HG02588 (cell line): ENCODE measurements at regions not wholly inside any gene's neighbourhood (a gene's known extent, or its start where the extent isn't known, plus 50 kb on each side); places are given as distances from the start of the nearest gene placed in this dataset.
"Not testable (repeated sequence)": the region's sequence is repeated elsewhere in the genome, so short reads cannot be mapped to it uniquely, and the experiment has no call there.

Experiments
- ATAC-seq: cut with Tn5 transposase; IDR thresholded peaks from one replicate; pipeline ENCODE4 v1.9.1; 2021; ENCODE audit warnings: mild to moderate bottlenecking, moderate library complexity; ENCODE audit not compliant: unreplicated experiment

DNA sequence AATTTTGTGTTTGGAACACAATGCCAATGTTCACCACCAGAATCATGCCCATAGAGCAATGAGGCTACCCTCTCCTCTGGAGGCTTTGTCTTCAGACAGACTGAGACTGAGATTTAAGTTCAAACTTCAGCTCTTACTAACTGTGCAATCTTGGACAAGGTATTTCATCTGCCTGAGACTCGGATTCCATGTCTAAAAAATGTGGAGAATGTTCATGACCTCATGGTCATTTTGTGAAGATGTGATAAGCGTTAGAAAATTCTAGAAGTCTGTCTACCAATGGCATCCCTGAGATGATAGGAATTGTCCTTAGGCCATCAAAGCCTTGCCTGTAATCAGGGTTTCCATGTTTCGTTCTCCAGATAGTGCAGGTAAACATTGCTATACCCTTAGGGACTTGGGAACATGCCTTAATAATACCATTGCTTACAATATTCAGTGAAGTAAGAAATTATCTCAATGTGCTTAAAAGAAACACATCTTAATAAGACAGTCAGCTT is 388.2 kb upstream of the MAF start:
- no peak for ATAC-seq

DNA sequence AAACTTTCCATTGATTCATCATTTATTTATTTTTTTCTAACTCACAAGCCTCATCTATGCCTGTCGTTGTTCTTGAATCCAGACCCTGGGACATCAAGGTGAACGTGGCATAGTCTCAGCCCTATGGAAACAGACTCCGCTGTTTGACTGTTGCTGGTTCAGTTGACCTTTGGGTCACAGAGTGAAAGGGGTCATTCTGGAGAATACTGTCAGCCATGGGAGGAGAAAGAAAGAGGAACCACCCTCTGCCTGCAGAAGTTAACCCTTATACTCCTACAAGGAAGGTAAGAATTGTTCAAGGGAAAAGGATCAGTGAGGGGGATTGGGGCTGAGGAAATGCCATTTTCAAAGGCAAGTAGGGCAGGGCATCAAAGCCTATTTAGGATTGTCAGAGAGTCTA is 387.6 kb upstream of the MAF start:
- ATAC-seq = no peak

DNA sequence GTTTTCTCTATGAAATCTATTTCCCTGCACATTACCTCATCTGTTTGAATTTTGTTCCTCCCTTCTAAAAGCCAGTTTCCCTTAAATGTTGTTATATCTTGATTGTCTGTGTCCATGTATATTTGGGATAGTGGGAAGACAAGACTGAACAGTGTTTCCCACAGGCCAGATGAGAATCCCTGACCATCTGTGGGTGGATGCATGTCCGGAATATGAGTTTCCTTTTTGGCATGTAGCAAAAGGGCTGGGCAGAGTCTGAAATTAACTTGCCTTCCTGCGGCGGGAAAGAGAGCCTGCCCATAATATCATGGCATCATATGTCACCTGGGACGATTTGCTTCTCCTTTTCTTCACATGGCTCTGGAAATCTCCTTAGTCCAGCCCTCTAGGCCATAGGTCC is 385.8 kb upstream of the MAF start:
- no peak for ATAC-seq

DNA sequence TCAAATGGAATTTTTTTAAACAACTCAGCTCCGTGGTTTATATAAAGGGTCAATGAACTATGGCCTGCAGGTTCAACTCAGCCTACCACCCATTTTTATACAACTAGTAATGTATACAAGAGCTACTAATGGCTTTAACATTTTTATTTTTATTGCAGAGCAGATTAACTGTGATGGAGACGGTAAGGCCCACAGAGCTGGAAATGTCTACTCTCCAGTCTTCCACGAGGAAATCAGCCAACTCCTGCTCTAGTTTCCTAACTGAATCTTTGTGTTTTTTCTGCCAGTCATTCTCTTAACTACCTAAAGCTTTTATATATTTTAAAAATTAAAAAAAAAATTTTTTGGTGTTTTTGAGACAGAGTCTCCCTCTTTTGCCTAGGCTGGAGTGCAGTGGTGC is 385.1 kb upstream of the MAF start:
- ATAC-seq = no peak

DNA sequence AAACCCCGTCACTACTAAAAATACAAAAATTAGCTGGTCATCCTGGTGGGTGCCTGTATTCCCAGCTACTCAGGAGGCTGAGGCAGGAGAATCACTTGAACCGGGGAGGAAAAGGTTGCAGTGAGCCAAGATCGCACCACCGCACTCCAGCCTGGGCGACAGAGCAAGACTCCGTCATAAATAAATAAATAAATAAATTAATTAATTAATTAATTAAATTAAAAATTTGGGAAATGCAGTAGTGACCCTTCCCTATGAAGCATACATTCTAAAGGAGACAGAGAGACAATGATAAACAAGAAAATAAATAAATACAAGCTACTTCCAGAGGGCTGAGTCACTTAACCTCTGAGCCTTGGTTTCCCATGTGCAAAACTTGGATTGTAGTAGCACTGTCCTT is 383.6 kb upstream of the MAF start:
- ATAC-seq = not testable (repeated sequence)

DNA sequence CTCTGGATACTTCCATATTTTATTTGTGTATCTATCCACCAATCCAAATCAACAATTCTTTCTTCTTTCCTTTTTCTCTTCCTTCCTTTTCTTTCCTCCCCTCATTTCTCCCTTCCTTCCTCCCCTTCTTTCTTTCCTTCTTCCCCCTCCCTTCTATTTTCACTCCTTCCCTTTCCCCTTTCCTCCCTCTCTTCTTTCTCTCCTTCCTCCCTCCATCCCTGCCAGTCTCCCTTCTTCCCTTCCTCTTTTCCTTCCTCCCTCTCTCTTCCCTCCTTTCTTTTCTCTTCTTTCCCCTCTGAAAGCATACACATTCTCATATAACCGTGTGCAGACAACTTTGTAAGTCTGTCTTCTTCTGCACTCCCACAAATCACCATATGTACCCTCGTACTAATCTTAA is 382.3 kb upstream of the MAF start:
- ATAC-seq = no peak

DNA sequence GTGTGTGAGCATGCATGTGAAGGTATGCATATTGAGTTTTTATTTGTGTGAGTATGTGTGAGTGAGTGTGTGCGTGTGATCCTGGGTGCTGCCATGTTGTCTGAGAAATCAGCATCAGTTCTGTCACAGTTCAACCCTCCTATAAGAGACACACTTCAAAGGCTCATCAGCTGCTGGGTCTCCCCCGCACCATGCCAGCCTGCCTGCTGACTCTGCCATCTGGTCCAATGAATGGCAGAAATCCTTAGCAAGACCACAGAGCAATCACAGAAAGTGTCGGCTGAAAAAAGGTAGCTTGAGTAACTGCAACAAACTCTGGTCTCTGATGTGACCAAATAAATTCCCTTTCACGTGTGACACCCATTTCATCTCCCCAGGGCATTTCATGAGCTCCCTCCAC is 381.8 kb upstream of the MAF start:
- no peak for ATAC-seq

DNA sequence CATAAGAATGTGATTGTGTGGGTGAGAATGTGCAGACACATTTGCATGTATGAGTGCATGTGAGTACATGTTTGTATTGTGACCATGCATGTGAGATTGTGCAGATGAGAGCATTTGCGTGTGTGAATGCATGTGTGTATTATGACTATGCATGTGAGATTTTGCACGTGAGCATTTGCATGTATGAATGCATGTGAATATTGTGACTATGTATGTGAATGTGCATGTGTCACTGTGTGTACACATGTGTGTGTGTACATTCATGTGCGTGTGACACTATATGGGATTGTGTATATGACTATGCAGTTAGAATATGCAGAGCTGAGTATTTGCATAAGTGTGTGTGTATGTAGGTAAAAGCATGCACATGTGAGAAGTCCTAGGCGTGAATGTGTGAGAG is 381.3 kb upstream of the MAF start:
- no peak for ATAC-seq

DNA sequence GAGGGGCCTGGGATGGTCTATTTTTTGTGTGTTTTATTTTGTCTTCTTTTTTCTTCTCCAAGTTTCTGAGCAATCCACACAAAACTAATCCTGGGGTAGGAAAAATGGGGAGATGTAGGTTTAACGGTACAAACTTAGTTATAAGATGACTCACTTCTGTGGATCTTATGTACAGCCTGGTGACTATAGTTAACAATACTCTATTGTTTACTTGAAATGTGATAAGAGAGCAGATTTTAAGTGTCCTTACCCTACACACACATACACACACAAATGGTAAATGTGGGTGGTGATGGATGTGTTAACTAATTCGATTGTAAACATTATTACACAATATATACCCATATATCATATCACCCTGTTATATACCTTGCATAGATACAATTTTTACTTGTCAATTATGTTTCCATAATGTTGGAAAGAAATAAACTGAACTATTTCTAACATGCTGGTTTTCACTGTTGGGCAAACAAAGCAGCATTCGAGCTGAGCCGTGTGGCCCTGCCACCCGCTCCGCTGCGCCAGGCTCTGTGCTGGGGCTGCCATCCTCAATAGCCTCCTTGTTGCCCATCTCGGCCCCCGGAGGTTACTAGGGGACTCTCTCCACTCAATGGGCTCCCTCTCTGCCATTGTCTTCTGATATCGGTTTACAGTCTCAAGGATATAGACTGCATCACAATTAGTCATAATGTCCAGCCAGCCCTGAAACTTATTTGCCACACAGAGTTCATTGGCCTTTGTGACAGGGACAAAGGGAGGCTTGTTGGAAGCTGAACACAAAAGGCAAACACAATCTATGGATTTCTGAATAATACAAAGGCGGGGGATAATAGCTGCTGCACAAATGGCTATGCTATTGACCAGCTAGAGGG is 380.3 kb upstream of the MAF start:
- ATAC-seq = no peak

DNA sequence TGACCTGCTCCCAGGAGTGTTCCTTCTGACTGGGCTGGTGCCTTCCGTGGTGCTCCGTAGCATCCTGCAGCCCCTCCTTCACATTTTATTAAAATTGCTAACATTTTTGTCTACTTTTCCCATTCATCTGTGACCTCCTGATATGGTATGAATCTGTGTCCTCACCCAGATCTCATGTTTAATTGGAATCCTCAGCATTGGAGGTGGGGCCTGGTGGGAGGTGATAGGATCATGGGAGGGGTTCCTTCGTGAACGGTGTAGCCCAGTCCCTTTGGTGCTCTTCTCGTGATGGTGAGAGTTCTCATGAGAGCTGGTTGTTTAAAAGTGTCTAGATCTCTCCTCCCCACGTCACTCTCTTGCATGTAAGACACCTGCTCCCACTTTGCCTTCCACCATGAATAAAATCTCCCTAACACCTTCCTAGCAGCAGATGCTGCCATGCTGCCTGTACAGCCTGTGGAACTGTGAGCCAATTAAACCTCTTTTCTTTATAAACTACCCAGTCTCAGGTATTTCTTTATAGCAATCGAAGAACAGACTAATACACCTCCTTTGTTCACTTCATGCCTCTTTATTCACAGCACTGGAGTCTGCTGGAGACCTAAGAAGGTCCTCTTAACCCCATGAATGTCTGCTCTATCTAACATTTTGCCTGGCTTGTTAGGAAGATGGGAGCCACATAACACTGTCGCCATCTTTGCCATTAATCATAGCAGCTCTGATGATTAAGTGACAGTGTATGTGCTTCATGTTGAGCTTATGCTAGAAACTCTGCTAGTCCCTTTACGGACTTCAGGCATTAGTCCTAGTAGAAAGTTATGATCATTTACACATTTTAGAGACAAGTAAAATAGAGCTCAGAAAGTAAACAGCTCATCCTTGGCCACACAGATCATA is 377.7 kb upstream of the MAF start:
- ATAC-seq = no peak

DNA sequence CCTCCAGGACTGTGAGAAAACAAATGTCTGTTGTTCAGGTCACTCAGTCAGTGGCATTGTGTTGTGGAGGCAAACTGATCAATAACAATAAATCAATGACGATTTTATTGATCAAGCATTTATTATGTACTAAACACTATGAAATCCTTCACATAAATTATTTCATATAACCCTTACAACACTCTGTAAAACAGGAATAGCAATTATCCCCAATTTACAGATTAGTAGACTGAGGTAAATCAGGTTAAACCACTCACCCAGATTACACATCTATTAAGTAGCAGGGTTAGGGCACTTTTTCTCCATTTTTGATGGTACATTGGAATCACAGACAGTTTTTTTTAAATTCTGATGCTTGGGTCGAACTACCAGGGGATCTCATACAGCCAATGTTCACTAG is 372.8 kb upstream of the MAF start:
- ATAC-seq = no peak

DNA sequence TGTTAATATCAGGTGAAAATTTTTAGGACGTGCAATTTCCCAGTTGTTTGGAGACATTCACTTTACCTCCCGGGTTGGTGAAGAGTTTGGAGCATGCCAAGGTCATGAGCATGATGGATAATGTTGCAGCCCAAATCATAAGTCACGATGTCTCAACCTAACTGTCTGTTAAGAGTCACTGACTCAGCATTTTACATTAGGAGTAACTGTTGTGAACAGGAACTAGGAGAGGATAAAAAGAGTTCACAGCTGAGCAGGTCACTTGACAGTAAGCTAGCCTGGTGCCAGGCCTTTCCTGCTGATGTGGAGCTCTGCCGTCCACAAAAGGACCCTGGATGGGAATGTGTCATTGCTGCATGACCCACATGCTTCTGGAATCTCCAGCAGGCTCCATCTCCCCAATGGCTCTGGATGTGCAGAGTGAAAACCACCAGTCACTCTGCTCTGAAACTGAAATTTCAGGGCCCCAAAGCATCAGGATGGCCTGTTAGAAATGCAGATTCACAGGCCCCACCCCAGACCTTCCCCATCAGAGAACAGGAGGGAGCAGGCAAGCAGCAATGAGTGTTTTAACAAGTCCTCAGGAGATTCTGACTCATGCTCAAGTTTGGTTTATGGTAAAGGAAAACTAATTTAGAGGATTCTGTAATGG is 371.6 kb upstream of the MAF start:
- ATAC-seq = no peak

DNA sequence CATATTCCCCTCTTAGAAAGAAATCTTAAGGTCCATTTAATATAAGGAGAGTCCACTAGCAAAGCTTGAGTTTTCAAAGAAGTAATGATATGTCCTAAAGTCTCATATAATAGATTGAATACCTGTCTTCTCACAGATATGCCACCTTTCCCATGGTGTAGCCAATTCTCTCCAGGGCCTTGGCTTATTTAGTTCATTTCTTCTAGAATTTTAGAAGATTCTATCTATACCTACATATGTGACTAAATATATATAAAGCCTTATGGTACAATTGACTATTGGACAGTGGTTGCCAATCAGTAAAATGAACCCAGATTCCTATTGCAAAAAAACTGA is 370.7 kb upstream of the MAF start:
- ATAC-seq = no peak

DNA sequence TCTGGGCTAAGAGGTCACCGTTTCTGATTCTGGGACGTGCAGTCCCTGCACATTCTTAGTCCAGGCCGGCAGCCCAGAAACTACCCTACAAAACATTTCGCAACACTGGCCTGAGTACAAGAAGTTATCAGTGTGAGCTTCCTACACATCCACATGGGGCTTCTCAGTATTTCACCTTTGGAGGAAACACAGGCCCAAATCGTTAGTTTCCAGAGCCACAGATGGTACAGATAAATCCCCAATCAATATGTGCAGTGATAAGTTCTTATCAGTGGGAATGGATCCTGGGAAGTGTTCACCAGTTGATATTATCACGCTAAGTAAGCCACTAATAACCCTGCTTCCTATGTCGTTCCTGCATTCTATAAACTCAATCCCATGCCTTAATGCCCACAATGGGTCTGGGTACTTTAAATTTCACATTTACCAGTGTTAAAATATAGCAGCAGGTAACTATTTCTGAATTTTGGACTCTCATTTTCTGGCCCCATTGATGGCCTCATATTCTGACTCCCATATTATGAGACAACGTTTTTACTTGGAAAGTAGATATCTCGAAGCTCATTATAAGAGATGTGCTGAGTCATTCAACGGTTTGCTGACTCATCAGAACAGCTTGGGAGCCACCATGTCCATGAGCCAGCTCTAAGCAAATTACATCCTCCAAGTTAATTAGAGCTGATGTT is 370.2 kb upstream of the MAF start:
- no peak for ATAC-seq

DNA sequence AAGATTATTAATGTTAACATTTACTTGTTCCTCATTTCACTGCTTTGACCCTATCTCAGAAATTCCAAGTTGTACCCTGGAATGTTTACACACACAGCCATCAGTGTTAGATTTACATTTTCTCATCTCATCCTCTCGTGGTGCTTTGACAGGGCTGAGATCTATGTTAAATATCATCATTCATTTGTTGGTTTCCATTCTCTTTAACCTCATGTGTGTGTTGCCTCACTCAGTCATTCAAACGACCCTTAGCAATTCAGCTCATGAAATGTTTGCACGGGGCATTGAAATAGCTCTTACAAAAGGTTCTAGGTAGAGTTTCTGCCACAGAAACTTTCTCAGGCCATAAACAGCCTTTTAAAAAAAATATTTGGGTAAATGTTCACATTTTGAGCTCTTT is 369.6 kb upstream of the MAF start:
- ATAC-seq = no peak

DNA sequence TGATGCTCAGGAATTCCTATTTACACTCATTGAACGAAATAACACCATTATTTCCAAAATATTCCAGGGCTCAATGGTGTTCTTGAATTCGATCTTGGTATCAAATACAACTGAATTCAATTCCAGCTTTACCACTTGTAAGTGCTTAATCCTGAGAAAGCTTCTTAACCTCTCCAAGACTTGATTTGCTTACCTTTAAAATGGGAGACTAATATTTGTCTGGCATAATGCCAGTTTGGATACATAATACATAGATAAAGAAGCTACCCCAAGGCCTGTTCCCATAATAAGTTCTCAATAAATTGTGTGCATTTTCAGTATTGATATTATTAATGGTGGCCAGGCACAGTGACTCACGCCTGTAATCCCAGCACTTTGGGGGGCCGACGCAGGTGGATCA is 368.9 kb upstream of the MAF start:
- ATAC-seq = no peak

DNA sequence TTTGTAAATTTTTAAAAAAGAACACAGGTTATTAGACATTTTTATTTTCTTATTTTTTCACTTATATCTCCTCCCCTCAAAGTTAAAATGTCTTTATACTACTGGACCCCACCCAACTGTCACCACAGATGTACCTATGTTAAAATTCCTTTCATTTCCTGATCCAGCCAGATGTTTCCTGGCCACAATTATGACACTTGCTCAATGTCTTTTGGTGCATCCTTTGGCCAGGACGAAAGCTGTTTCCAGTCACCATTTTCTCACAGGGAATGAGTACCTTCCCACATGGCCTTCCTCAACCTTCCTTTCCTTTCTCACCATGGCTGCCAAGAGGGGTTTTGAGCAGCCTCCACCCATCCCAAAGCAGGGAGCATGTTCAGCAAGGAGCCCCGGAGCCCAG is 365.7 kb upstream of the MAF start:
- no peak for ATAC-seq

DNA sequence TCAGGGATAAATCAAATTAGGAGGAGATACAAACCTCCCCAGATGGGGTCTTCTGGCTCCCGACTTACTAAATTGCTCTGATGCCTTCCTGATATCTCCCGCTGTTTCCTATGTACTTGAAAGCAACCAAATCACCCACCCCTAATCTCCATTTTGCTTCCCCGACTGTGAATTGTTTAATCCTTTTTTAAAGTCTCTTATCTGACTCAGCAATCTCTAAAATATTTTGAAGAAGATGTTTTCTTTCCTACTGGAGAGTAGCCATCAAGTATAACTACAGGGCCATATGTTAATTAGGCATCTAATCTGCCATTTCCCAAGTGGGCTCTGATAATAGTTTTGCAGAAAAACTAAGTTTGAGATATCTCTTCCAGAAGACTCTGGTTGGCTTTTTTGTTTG is 365.2 kb upstream of the MAF start:
- ATAC-seq = no peak

DNA sequence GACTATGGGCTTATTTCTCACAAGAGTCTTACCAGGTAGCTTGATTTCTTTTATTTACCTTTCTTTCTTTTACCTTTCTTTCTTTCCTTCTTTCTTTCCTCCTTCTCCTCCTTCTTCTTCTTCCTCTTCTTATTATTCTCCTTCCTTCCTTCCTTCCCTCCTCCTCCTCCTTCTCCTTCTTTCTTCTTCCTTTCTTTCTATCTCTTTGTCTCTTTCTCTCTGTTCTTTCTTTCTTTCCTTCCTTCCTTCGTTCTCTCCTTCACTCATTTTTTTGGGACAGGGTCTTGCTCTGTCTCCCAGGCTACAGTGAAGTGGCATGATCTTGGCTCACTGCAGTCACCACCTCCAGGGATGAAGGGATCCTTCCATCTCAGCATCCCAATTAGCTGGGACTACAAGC is 363.6 kb upstream of the MAF start:
- no peak for ATAC-seq

DNA sequence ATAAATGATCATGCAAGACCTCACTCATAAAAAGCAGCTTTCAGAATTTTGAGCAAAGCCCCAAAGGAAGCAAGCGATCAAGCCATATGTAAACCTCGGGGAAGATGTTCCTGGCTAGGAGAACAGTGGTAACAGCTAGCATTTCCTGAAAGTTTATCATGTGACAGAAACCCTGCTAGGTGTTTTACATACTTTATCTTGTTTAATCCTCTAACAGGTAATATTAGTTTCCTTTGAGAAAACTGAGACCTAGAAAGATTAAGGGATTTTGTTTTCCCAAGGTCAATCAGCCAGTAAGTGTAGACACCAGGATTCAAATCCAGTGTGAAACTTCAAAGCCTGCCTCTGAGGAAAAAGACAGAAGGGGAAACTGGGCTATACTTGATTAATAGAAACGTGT is 362.4 kb upstream of the MAF start:
- no peak for ATAC-seq

DNA sequence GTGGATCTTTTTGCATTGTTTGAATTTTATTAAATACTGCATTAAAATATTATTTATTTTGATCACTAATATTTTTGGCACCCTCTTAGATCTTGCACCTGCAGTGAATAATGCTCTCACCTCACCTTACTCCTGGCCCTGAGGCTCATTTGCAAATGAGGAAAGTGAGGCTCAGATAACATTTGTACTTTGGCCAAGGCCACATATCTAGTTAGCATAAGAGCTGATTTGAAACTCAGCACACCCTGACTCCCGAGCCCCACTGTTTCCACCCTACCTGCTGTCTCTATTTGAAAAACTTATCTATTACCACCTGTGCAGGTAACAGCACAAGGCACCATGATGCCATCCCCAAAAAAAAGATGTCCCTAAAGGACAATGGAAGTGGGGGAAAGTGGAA is 358.7 kb upstream of the MAF start:
- ATAC-seq = no peak
